Neural crest cell (in vitro differentiated cells): ENCODE measurements at regions not wholly inside any gene's neighbourhood (a gene's known extent, or its start where the extent isn't known, plus 50 kb on each side); places are given as distances from the start of the nearest gene placed in this dataset.

ENCODE experiments used
- DNase-seq: peaks from one replicate; pipeline ENCODE4 v3.0.0; 2021; ENCODE audit warnings: low read depth, mixed read lengths, low spot score
- H3K27ac Mint-ChIP-seq: one replicate; pipeline ENCODE4 v1.8.0; 2021; ENCODE audit warnings: mild to moderate bottlenecking, mixed read lengths; ENCODE audit not compliant: unreplicated experiment
- H3K27me3 Mint-ChIP-seq: 2 replicates; pipeline ENCODE4 v1.8.0; 2021; ENCODE audit warnings: low read depth, mild to moderate bottlenecking, mixed read lengths
- H3K36me3 Mint-ChIP-seq: 2 replicates; pipeline ENCODE4 v1.8.0; 2021; ENCODE audit warnings: low read depth, mild to moderate bottlenecking, mixed read lengths
- H3K4me1 Mint-ChIP-seq: 2 replicates; pipeline ENCODE4 v1.8.0; 2021; ENCODE audit warnings: mixed read lengths
- H3K4me3 Mint-ChIP-seq: one replicate; pipeline ENCODE4 v1.8.0; 2021; ENCODE audit warnings: mild to moderate bottlenecking, mixed read lengths
- H3K9me3 Mint-ChIP-seq: 2 replicates; pipeline ENCODE4 v1.8.0; 2021; ENCODE audit warnings: mixed read lengths
- CTCF ChIP-seq: fragments of 200-600 bp; sonication (generic); conservative IDR thresholded peaks from 2 replicates; pipeline ENCODE4 v1.5.0; 2021; ENCODE audit warnings: antibody characterized with exemption, mild to moderate bottlenecking

- Mint-ChIP-seq H3K4me3 (no peak overlapping the region), H3K9me3 (no peaks in the 10 kb centered on the region), H3K27me3 (no peaks in the 10 kb centered on the region), H3K27ac (no peak overlapping the region), H3K36me3 (no peaks in the 10 kb centered on the region), H3K4me1 (no peaks in the 10 kb centered on the region)
- DNase-seq, result no peak
- no peak for TF ChIP-seq CTCF
Observed at GRCh38 chr13:85236413-85236812, 562.8 kb downstream of the SLITRK6 start.

- H3K9me3 Mint-ChIP-seq, result peaks cover 3% of the 10 kb centered on the region
Observed at GRCh38 chr13:85230691-85231093, 568.5 kb downstream of the SLITRK6 start.

GRCh38 chr13:85228692-85229091 is 570.5 kb downstream of the SLITRK6 start:
- Mint-ChIP-seq H3K27me3 (no peaks in the 10 kb centered on the region), H3K9me3 (peaks cover 3% of the 10 kb centered on the region)
- no peak for TF ChIP-seq CTCF

More at GRCh38 chr13:85230691-85231093, 568.5 kb downstream of the SLITRK6 start:
- DNase-seq, result no peak
- no peaks in the 10 kb centered on the region for H3K36me3 Mint-ChIP-seq
- H3K4me1 Mint-ChIP-seq, result peaks cover 5% of the 10 kb centered on the region
- no peak overlapping the region for H3K4me3 Mint-ChIP-seq
- TF ChIP-seq CTCF, result no peak
- no peak overlapping the region for H3K27ac Mint-ChIP-seq
- H3K27me3 Mint-ChIP-seq, result no peaks in the 10 kb centered on the region

GRCh38 chr13:85223883-85224656 is 575.1 kb downstream of the SLITRK6 start:
- Mint-ChIP-seq H3K36me3 (no peaks in the 10 kb centered on the region), H3K27me3 (no peaks in the 10 kb centered on the region), H3K4me1 (no peaks in the 10 kb centered on the region), H3K27ac (no peak overlapping the region), H3K9me3 (peaks cover 5% of the 10 kb centered on the region), H3K4me3 (no peak overlapping the region)
- no peak for TF ChIP-seq CTCF
- DNase-seq, result no peak

More at GRCh38 chr13:85228692-85229091, 570.5 kb downstream of the SLITRK6 start:
- H3K36me3 Mint-ChIP-seq, result no peaks in the 10 kb centered on the region
- H3K27ac Mint-ChIP-seq, result no peak overlapping the region
- no peak overlapping the region for H3K4me3 Mint-ChIP-seq
- no peak for DNase-seq
- H3K4me1 Mint-ChIP-seq, result peaks cover 5% of the 10 kb centered on the region

GRCh38 chr13:85216576-85216975 is 582.6 kb downstream of the SLITRK6 start:
- Mint-ChIP-seq H3K4me3 (no peak overlapping the region), H3K36me3 (no peaks in the 10 kb centered on the region), H3K9me3 (peaks cover 10% of the 10 kb centered on the region), H3K27me3 (no peaks in the 10 kb centered on the region), H3K4me1 (no peaks in the 10 kb centered on the region), H3K27ac (peak overlapping the region; percentile 57)
- no peak for TF ChIP-seq CTCF
- no peak for DNase-seq
